ENCODE measurements at regions not wholly inside any gene's neighbourhood (a gene's known extent, or its start where the extent isn't known, plus 50 kb on each side); places are given as distances from the start of the nearest gene placed in this dataset.

DNA sequence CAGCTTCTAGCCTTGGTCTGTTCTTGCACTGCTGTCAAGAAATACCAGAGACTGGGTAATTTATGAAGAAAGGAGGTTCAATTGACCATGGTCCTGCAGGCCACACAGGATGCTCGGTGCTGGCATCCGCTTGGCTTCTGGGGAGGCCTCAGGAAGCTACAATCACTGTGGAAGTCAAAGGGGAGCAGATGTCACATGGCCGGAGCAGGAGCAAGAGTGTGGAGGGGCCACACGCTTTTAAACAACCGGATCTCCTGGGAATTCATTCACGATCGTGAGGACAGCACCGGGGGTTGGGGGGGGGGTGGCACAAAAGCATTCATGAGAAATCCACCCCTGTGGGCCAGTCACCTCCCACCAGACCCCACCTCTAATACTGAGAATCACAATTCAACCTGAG lies 850.4 kb upstream of the SALL3 start:
- TF ChIP-seq POLR2A (IDR thresholded peaks at IDR 0.05): no peak
- TF ChIP-seq, protein P1, sequence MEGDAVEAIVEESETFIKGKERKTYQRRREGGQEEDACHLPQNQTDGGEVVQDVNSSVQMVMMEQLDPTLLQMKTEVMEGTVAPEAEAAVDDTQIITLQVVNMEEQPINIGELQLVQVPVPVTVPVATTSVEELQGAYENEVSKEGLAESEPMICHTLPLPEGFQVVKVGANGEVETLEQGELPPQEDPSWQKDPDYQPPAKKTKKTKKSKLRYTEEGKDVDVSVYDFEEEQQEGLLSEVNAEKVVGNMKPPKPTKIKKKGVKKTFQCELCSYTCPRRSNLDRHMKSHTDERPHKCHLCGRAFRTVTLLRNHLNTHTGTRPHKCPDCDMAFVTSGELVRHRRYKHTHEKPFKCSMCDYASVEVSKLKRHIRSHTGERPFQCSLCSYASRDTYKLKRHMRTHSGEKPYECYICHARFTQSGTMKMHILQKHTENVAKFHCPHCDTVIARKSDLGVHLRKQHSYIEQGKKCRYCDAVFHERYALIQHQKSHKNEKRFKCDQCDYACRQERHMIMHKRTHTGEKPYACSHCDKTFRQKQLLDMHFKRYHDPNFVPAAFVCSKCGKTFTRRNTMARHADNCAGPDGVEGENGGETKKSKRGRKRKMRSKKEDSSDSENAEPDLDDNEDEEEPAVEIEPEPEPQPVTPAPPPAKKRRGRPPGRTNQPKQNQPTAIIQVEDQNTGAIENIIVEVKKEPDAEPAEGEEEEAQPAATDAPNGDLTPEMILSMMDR (IDR thresholded peaks at IDR 0.05): no peak
- no peak overlapping the region for H3K4me3 ChIP-seq (ENCODE audit: low read depth, poor library complexity, severe bottlenecking)
- no peak for DNase-seq (ENCODE audit: low spot score in 2 of 2)
- intact Hi-C loops (cut with DNase I; ENCODE audit: low total_unique reads): no loop called here
- 81 to 88% methylated on average over 8 of the region's 8 CpGs for WGBS, 2 donors

DNA sequence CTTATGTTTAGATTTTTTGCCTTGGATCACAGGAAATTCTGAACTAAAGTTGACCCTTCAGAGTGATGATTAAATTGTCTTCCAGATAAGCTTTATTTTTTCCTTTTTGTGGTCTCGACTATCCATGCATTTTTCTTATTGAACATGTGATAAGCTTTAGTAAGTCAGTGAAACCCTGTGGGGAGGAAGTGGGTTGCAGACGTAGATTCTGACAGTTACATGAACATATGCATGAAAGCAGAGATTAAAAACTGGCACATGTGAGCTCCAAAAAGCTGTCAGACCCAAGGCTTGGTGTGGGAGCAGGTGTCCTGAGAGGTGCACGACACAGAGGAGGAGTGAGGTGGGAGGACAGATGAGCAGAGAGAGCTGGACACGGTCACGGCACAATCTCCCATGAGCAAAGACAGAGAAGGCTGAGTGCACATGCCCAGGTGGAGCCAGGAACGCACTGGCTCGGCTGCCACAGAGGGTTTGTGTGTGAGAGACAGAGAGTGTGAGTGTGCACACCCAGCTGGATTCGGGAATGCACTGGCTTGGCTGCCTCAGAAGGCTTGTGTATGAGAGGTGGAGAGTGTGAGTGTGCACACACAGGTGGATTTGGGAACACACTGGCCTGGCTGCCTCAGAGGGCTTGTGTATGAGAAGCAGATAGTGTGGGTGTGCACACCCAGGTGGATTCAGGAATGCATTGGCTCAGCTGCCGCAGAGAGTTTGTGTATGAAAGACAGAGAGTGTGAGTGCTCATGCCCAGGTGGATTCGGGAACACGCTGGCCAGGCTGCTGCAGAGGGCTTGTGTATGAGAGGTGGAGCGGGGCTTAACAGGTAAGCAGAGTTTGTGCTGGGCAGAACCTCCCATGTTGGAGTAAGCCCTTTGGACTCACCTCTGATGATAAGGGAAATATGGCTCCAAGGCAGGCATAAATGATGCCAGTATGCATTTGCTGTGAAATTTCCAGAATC lies 849.1 kb upstream of the SALL3 start:
- peak in 1 of 2 donors; percentile 46 for DNase-seq (ENCODE audit: low spot score in 2 of 2)

DNA sequence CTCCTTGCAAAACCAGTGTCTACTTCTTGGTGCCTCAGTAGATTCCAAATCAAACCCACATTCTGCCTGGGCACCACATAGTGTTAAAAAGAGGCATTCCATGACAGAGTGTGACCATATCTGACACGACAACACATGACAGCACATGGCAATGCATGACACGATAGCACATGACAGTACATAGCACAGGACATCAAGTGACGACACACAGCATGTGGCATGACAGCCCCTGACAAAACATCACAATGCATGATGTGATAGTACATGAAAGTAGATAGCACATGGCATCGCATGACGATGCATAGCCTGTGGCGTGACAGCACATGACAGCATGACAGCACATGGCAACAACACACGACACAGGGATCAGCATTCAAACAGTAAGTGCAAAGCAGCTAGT lies 845.9 kb upstream of the SALL3 start:
- H3K4me3 ChIP-seq (ENCODE audit: low read depth, poor library complexity, severe bottlenecking): no peak overlapping the region
- no peak for DNase-seq (ENCODE audit: low spot score in 2 of 2)
- TF ChIP-seq, protein P1 (IDR thresholded peaks at IDR 0.05): no peak
- TF ChIP-seq POLR2A (IDR thresholded peaks at IDR 0.05): no peak
- 85 to 87% methylated on average over 7 of the region's 7 CpGs for WGBS, 2 donors
- intact Hi-C loops (cut with DNase I; ENCODE audit: low total_unique reads): no loop called here

More for the DNA sequence above, 849.1 kb upstream of the SALL3 start:
- intact Hi-C loops (cut with DNase I; ENCODE audit: low total_unique reads): no loop called here
- 50 to 64% methylated on average over 12 of the region's 12 CpGs for WGBS, 2 donors
- TF ChIP-seq, protein P1 (IDR thresholded peaks at IDR 0.05): no peak
- no peak for TF ChIP-seq POLR2A (IDR thresholded peaks at IDR 0.05)
- H3K4me3 ChIP-seq (ENCODE audit: low read depth, poor library complexity, severe bottlenecking): no peak overlapping the region

DNA sequence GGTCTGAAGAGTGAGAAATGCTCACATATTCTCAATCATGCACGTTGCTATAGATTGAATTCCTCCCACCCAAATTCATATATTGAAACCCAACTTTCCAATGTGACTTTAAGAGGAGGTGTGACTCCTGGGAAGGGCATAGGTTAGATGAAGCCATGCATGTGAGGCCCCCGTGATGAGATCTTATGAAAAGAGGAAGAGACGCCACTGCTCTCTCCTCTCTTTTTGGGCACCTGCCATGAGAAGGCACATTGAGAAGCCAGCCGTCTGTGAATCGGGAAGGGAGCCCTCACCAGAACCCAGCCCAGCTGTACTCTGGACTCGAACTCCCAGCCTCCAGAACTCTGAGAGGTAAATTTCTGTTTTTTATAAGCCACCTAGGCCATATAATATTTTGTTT lies 842.6 kb upstream of the SALL3 start:
- 78 to 82% methylated on average over 6 of the region's 6 CpGs for WGBS, 2 donors
- intact Hi-C loops (cut with DNase I; ENCODE audit: low total_unique reads): no loop called here

DNA sequence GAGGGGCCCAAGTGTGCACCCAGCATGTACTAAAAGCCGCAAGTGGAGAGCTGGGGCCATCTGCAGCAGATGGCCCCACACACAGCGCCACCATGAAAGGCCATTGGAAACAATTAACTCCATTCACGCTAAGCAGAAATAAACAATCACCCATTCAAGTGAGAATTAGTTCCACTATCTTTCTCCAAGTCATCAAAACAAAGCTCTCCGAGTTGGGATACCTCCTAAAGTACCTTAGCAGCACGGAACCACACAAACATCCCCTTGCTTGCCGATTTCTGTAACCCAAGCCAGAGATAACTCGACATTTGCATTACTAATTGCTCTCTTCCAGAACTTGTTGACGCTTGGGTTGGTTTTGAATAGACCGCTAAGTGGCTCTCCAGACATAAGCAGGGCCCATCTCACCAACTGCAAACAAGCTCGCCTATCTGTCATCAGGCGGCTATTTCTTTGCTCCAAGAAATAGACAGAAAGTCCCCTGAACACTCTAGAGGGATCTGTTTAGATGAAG lies 840.6 kb upstream of the SALL3 start:
- 69 to 70% methylated on average over 11 of the region's 11 CpGs for WGBS, 2 donors
- H3K4me3 ChIP-seq (ENCODE audit: low read depth, poor library complexity, severe bottlenecking): no peak overlapping the region
- DNase-seq (ENCODE audit: low spot score in 2 of 2): no peak
- no peak for TF ChIP-seq POLR2A (IDR thresholded peaks at IDR 0.05)
- TF ChIP-seq, protein P1 (IDR thresholded peaks at IDR 0.05): no peak
- intact Hi-C loops (cut with DNase I; ENCODE audit: low total_unique reads): no loop called here

More for the DNA sequence above, 842.6 kb upstream of the SALL3 start:
- no peak for TF ChIP-seq POLR2A (IDR thresholded peaks at IDR 0.05)
- TF ChIP-seq, protein P1 (IDR thresholded peaks at IDR 0.05): no peak
- H3K4me3 ChIP-seq (ENCODE audit: low read depth, poor library complexity, severe bottlenecking): no peak overlapping the region
- no peak for DNase-seq (ENCODE audit: low spot score in 2 of 2)
